Colonic mucosa (tissue), 4 donors: ENCODE measurements at regions not wholly inside any gene's neighbourhood (a gene's known extent, or its start where the extent isn't known, plus 50 kb on each side); places are given as distances from the start of the nearest gene placed in this dataset.

ENCODE experiments used
- DNase-seq: peaks from one replicate; pipeline ENCODE4 v3.0.0-alpha.2; 2020
- H3K27ac ChIP-seq: fragments of 200-600 bp; one replicate; pipeline ENCODE4 v1.8.0; 2021
- H3K27me3 ChIP-seq: fragments of 200-600 bp; one replicate; pipeline ENCODE4 v1.8.0; 2021
- H3K36me3 ChIP-seq: fragments of 200-600 bp; one replicate; pipeline ENCODE4 v1.8.0; 2021
- H3K4me1 ChIP-seq: fragments of 200-600 bp; one replicate; pipeline ENCODE4 v1.8.0; 2021; ENCODE audit warnings: mild to moderate bottlenecking
- H3K4me3 ChIP-seq: fragments of 200-600 bp; one replicate; pipeline ENCODE4 v1.8.0; 2021
- H3K9ac ChIP-seq, 2 donors: one replicate each; pipeline ENCODE4 v1.7.0; 2013; ENCODE audit warnings: control low read depth in 2 of 2, low read depth in 2 of 2, low read length in 2 of 2
- H3K9me3 ChIP-seq: fragments of 200-600 bp; one replicate; pipeline ENCODE4 v1.8.0; 2021
- intact Hi-C: fragments of 100-400 bp; cut with DNase I; formaldehyde crosslinking; loops from one replicate; pipeline ENCODE4 v1.14.1; 2022
- TF ChIP-seq, protein P1 (sequence below): fragments of 200-600 bp; IDR thresholded peaks from one replicate; pipeline ENCODE4 v1.8.0; 2022; ENCODE audit warnings: antibody characterized with exemption, mild to moderate bottlenecking
- donor health status: healthy.
- donor health status: DM: no; HTN: no; CAD: no.
- donor health status: DM: no; HTN: no; CAD: no.

DNA sequence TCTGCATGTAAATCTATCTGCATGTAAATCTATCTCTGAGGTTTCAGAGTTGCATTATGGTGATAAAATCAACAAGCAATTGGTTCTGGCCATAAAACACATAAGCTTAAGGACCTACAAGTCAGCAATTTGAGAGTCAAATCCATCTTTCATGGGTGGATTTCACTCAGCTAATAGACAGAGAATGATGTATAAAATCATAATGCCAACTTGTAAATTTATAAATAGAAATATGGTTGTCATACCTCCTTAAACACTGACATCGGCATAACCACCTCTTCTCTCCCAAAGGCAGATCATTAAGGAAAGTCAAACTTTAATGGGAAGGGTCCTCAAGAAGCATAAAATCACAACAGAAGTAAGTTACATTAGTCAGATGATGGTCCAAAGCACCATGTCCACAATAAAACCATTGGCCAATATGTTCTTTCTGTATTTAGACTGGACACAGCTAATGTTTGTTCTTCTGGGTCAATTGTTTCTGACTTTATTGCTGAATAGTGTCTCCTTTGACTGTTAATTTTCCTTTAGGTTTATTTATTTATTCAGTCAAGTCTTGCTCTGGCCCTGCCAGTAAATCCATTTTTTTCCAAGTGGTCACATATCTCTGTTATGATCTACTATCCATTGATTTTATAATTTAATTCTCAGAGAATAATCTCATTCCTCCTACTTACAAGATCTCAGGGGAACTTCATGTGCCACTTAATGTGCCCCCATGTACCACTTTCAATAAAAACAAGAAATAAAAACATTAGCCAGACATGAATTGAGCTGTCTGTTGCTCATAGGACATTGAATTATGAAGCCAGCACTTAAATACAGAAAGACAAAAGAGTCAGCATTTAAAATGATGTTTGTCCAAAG, 382.9 kb upstream of the IRAK1BP1 start:
- intact Hi-C loops, result no loop called here
- H3K4me1 ChIP-seq, result no peaks in the 10 kb centered on the region
- H3K36me3 ChIP-seq, result no peaks in the 10 kb centered on the region
- no peak overlapping the region for H3K27ac ChIP-seq
- H3K9me3 ChIP-seq, result no peaks in the 10 kb centered on the region
- no peak overlapping the region for H3K4me3 ChIP-seq
- DNase-seq, result no peak
- no peaks in the 10 kb centered on the region for H3K27me3 ChIP-seq
- H3K9ac ChIP-seq, result no peak overlapping the region
- TF ChIP-seq, protein P1, sequence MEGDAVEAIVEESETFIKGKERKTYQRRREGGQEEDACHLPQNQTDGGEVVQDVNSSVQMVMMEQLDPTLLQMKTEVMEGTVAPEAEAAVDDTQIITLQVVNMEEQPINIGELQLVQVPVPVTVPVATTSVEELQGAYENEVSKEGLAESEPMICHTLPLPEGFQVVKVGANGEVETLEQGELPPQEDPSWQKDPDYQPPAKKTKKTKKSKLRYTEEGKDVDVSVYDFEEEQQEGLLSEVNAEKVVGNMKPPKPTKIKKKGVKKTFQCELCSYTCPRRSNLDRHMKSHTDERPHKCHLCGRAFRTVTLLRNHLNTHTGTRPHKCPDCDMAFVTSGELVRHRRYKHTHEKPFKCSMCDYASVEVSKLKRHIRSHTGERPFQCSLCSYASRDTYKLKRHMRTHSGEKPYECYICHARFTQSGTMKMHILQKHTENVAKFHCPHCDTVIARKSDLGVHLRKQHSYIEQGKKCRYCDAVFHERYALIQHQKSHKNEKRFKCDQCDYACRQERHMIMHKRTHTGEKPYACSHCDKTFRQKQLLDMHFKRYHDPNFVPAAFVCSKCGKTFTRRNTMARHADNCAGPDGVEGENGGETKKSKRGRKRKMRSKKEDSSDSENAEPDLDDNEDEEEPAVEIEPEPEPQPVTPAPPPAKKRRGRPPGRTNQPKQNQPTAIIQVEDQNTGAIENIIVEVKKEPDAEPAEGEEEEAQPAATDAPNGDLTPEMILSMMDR, result no peak

DNA sequence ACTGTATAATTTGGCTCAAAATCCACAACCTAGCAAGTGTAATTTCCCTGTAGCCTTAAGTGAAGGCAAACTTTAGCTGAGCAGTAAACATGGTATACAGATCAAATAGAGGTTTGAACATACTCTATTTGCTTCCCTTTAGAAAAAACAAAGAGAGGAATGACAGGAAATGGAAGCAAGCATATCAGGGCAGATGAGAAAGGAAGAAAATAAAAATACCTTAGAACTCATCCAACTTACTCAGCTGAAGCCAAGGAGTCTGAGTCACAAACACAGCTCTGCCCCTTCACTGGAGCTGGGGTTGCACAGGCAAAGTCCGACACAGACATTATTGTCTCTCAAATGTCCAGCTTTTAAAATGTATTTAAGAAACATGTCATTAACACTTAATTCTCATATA, 379.9 kb upstream of the IRAK1BP1 start:
- intact Hi-C loops, result no loop called here
- Histone ChIP-seq H3K27me3 (no peaks in the 10 kb centered on the region), H3K9me3 (no peaks in the 10 kb centered on the region), H3K9ac (no peak overlapping the region), H3K36me3 (no peaks in the 10 kb centered on the region), H3K4me3 (no peak overlapping the region), H3K27ac (no peak overlapping the region), H3K4me1 (no peaks in the 10 kb centered on the region)
- no peak for DNase-seq
- TF ChIP-seq, protein P1, result no peak

- H3K4me3 ChIP-seq, result no peak overlapping the region
- intact Hi-C loops, result no loop called here
- TF ChIP-seq, protein P1, result no peak
- H3K4me1 ChIP-seq, result no peaks in the 10 kb centered on the region
- no peak overlapping the region for H3K27ac ChIP-seq
- H3K27me3 ChIP-seq, result no peaks in the 10 kb centered on the region
- H3K9ac ChIP-seq, result no peak overlapping the region
- no peak for DNase-seq
- no peaks in the 10 kb centered on the region for H3K9me3 ChIP-seq
- no peaks in the 10 kb centered on the region for H3K36me3 ChIP-seq
Observed at GRCh38 chr6:78489874-78490273, 377.5 kb upstream of the IRAK1BP1 start.

GRCh38 chr6:78492351-78493017, 374.9 kb upstream of the IRAK1BP1 start:
- Histone ChIP-seq H3K27me3 (no peaks in the 10 kb centered on the region), H3K27ac (no peak overlapping the region), H3K36me3 (no peaks in the 10 kb centered on the region), H3K4me3 (no peak overlapping the region), H3K4me1 (no peaks in the 10 kb centered on the region), H3K9me3 (no peaks in the 10 kb centered on the region), H3K9ac (no peak overlapping the region)
- TF ChIP-seq, protein P1, result no peak
- DNase-seq, result no peak
- intact Hi-C loops, result no loop called here

DNA sequence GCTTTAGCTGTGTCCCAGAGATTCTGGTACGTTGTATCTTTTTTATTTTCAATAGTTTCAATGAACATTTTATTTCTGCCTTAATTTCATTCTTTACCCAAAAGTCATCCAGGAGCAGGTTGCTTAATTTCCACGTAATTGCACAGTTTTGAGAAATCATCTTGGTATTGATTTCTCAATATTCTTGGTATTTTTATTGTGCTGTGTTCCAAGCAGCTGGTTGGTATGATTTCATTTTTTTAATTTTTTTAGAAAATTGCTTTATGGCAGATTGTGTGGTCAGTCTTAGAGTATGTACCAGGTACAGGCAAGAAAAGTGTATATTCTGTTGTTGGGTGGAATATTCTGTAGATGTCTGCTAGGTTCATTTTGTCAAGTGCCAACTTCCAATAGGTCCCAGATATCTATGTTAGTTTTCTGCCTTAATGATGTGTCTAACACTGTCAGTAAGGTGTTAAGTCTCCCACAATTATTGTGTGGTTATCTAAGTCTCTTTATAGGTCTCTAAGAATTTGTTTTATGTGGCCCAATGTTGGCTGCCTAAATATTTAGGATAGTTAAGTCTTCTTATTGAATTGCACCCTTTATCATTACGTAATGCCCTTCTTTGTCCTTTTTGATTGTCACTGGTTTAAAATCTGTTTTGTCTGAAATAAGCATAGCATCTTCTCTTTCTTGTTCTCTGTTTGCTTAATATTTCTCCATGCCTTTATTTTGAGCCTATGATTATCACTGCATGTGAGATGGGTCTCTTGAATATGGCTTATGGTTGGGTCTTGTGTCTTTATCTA, 366.9 kb upstream of the IRAK1BP1 start:
- Histone ChIP-seq H3K36me3 (no peaks in the 10 kb centered on the region), H3K9me3 (no peaks in the 10 kb centered on the region), H3K9ac (no peak overlapping the region), H3K27me3 (no peaks in the 10 kb centered on the region), H3K4me1 (no peaks in the 10 kb centered on the region), H3K27ac (no peak overlapping the region), H3K4me3 (no peak overlapping the region)
- intact Hi-C loops, result no loop called here
- no peak for DNase-seq
- TF ChIP-seq, protein P1, result no peak
